ENCODE measurements at regions not wholly inside any gene's neighbourhood (a gene's known extent, or its start where the extent isn't known, plus 50 kb on each side); places are given as distances from the start of the nearest gene placed in this dataset.
"Not testable (repeated sequence)": the region's sequence is repeated elsewhere in the genome, so short reads cannot be mapped to it uniquely, and the experiment has no call there.

GRCh38 chr10:8128511-8128910 is 74.0 kb downstream of the GATA3 start:
- DNase-seq (ENCODE audit: low spot score), result no peak

- DNase-seq (ENCODE audit: low spot score), result no peak
These were observed 75.0 kb downstream of the GATA3 start for GRCh38 chr10:8129438-8129837.

GRCh38 chr10:8130973-8131911 is 76.8 kb downstream of the GATA3 start:
- no peak for DNase-seq (ENCODE audit: low spot score)

- no peak for DNase-seq (ENCODE audit: low spot score)
These were observed 78.7 kb downstream of the GATA3 start for GRCh38 chr10:8133146-8133545.

GRCh38 chr10:8136736-8137135 is 82.2 kb downstream of the GATA3 start:
- DNase-seq (ENCODE audit: low spot score), result no peak

- no peak for DNase-seq (ENCODE audit: low spot score)
These were observed 82.8 kb downstream of the GATA3 start for GRCh38 chr10:8137272-8137681.

- DNase-seq (ENCODE audit: low spot score), result no peak
These were observed 83.2 kb downstream of the GATA3 start for GRCh38 chr10:8137726-8138125.

GRCh38 chr10:8138471-8138870 is 84.0 kb downstream of the GATA3 start:
- DNase-seq (ENCODE audit: low spot score), result no peak

- DNase-seq (ENCODE audit: low spot score), result no peak
These were observed 90.0 kb downstream of the GATA3 start for GRCh38 chr10:8144496-8144895.

GRCh38 chr10:8146650-8147049 is 92.2 kb downstream of the GATA3 start:
- no peak for DNase-seq (ENCODE audit: low spot score)

GRCh38 chr10:8149991-8150390 is 95.5 kb downstream of the GATA3 start:
- DNase-seq (ENCODE audit: low spot score), result no peak

GRCh38 chr10:8150401-8150905 is 96.0 kb downstream of the GATA3 start:
- no peak for DNase-seq (ENCODE audit: low spot score)

GRCh38 chr10:8151086-8151485 is 96.6 kb downstream of the GATA3 start:
- DNase-seq (ENCODE audit: low spot score), result no peak

GRCh38 chr10:8156918-8157317 is 102.4 kb downstream of the GATA3 start:
- DNase-seq (ENCODE audit: low spot score), result no peak

GRCh38 chr10:8158193-8159071 is 103.9 kb downstream of the GATA3 start:
- DNase-seq (ENCODE audit: low spot score), result no peak

GRCh38 chr10:8159341-8160165 is 105.1 kb downstream of the GATA3 start:
- no peak for DNase-seq (ENCODE audit: low spot score)

- no peak for DNase-seq (ENCODE audit: low spot score)
These were observed 109.3 kb downstream of the GATA3 start for GRCh38 chr10:8163824-8164223.

GRCh38 chr10:8164640-8165039 is 110.2 kb downstream of the GATA3 start:
- not testable (repeated sequence) for DNase-seq (ENCODE audit: low spot score)

GRCh38 chr10:8168836-8169235 is 114.3 kb downstream of the GATA3 start:
- no peak for DNase-seq (ENCODE audit: low spot score)

- DNase-seq (ENCODE audit: low spot score), result no peak
These were observed 116.5 kb downstream of the GATA3 start for GRCh38 chr10:8171008-8171407.

GRCh38 chr10:8172604-8173003 is 118.1 kb downstream of the GATA3 start:
- DNase-seq (ENCODE audit: low spot score), result no peak

Data from AG20443 (cell line).